ENCODE measurements at regions not wholly inside any gene's neighbourhood (a gene's known extent, or its start where the extent isn't known, plus 50 kb on each side); places are given as distances from the start of the nearest gene placed in this dataset.

- TF ChIP-seq JUND (IDR thresholded peaks at IDR 0.05) (no peak), MXI1 (IDR thresholded peaks at IDR 0.05; ENCODE audit: low read depth, low read length) (no peak), CTCF (IDR thresholded peaks at IDR 0.05) (no peak), SIN3A (IDR thresholded peaks at IDR 0.05; ENCODE audit: borderline replicate concordance, low read depth, low read length) (no peak), EP300 (IDR thresholded peaks at IDR 0.05; ENCODE audit: borderline replicate concordance in 1 of 2, low read depth in 1 of 2, low read length in 1 of 2) (no peak), NRF1 (IDR thresholded peaks at IDR 0.05; ENCODE audit: low read depth, low read length) (no peak), SMC3 (IDR thresholded peaks at IDR 0.05; ENCODE audit: low read depth, low read length) (no peak), EZH2phosphoT487 (IDR thresholded peaks at IDR 0.05; ENCODE audit: borderline replicate concordance, low read depth) (no peak), MAX (IDR thresholded peaks at IDR 0.05; ENCODE audit: low read depth) (no peak), USF2 (IDR thresholded peaks at IDR 0.05; ENCODE audit: borderline replicate concordance, low read depth, low read length) (no peak), REST (IDR thresholded peaks at IDR 0.05; ENCODE audit: low read depth, low read length) (no peak), TAF1 (IDR thresholded peaks at IDR 0.05; ENCODE audit: borderline replicate concordance, low read depth, low read length) (no peak)
These were observed 66.2 kb upstream of the CORO2B start for GRCh38 chr15:68512598-68512997.

Data from SK-N-SH (cell line).